Neural cell (in vitro differentiated cells): ENCODE measurements at regions not wholly inside any gene's neighbourhood (a gene's known extent, or its start where the extent isn't known, plus 50 kb on each side); places are given as distances from the start of the nearest gene placed in this dataset.

Source experiments
- H2AFZ ChIP-seq: fragments of 200-600, 300-800 bp; sonication (generic), shearing (Covaris generic); 2 replicates; pipeline ENCODE4 v1.6.0; 2014; ENCODE audit warnings: low read depth, mild to moderate bottlenecking, antibody characterized with exemption, low read length, moderate library complexity
- H3F3A ChIP-seq: fragments of 200-600 bp; shearing (Covaris generic); 2 replicates; pipeline ENCODE4 v1.6.1; 2016; ENCODE audit warnings: mild to moderate bottlenecking, moderate library complexity, mixed read lengths, antibody characterized with exemption, low read length; ENCODE audit not compliant: insufficient read depth, poor library complexity, severe bottlenecking
- H3K27ac ChIP-seq: fragments of 200-600, 300-800 bp; sonication (generic), shearing (Covaris generic); 2 replicates; pipeline ENCODE4 v1.5.1; 2014; ENCODE audit warnings: mild to moderate bottlenecking, low read length, moderate library complexity
- H3K27me3 ChIP-seq: fragments of 300-800, 200-600 bp; sonication (generic), shearing (Covaris generic); 2 replicates; pipeline ENCODE4 v1.6.0; 2014; ENCODE audit warnings: mild to moderate bottlenecking, low read depth, low read length, moderate library complexity; ENCODE audit not compliant: insufficient read depth
- H3K36me3 ChIP-seq: fragments of 300-800, 200-600 bp; sonication (generic), shearing (Covaris generic); 2 replicates; pipeline ENCODE4 v1.5.1; 2014; ENCODE audit warnings: mild to moderate bottlenecking, antibody characterized with exemption, low read length, moderate library complexity; ENCODE audit not compliant: insufficient read depth
- H3K4me2 ChIP-seq: fragments of 300-800, 200-600 bp; sonication (generic), shearing (Covaris generic); 2 replicates; pipeline ENCODE4 v1.6.0; 2014; ENCODE audit warnings: mild to moderate bottlenecking, low read length
- H3K4me3 ChIP-seq: fragments of 300-800, 200-600 bp; sonication (generic), shearing (Covaris generic); 2 replicates; pipeline ENCODE4 v1.5.1; 2014; ENCODE audit warnings: mild to moderate bottlenecking, low read length, moderate library complexity
- H3K79me2 ChIP-seq: fragments of 200-600 bp; shearing (Covaris generic); replicated peaks from 2 replicates; pipeline ENCODE4 v1.6.0; 2014; ENCODE audit warnings: mild to moderate bottlenecking, low read length, moderate library complexity; ENCODE audit not compliant: insufficient read depth
- H3K9ac ChIP-seq: fragments of 300-800, 200-600 bp; sonication (generic), shearing (Covaris generic); 2 replicates; pipeline ENCODE4 v1.6.1; 2016; ENCODE audit warnings: mild to moderate bottlenecking, low read length, mixed read lengths
- H3K9me2 ChIP-seq: fragments of 200-600 bp; shearing (Covaris generic); 2 replicates; pipeline ENCODE4 v1.6.1; 2016; ENCODE audit warnings: mild to moderate bottlenecking, low read length, mixed read lengths; ENCODE audit not compliant: insufficient read depth
- H3K9me3 ChIP-seq: fragments of 200-600, 300-800 bp; sonication (generic), shearing (Covaris generic); 2 replicates; pipeline ENCODE4 v1.6.1; 2016; ENCODE audit warnings: mild to moderate bottlenecking, mixed run types, low read length, moderate library complexity, mixed read lengths
- H4K20me1 ChIP-seq: fragments of 200-600 bp; shearing (Covaris generic); 2 replicates; pipeline ENCODE4 v1.6.1; 2016; ENCODE audit warnings: mild to moderate bottlenecking, mixed run types; ENCODE audit not compliant: insufficient read depth
- EP300 ChIP-seq: fragments of 450-650 bp; conservative IDR thresholded peaks from 2 replicates; pipeline ENCODE4 v1.6.1; 2014; ENCODE audit warnings: antibody characterized with exemption, mild to moderate bottlenecking, moderate library complexity; ENCODE audit not compliant: poor library complexity, severe bottlenecking
- EZH2 ChIP-seq: fragments of 200-600, 300-800 bp; shearing (Covaris generic), sonication (generic); IDR thresholded peaks from 2 replicates; pipeline ENCODE4 v1.6.1; 2014; ENCODE audit warnings: antibody characterized with exemption, low read length, borderline replicate concordance, mild to moderate bottlenecking; ENCODE audit not compliant: insufficient read depth, poor library complexity, severe bottlenecking
- MXI1 ChIP-seq: fragments of 450-650 bp; conservative IDR thresholded peaks from 2 replicates; pipeline ENCODE4 v1.6.1; 2014; ENCODE audit warnings: antibody characterized with exemption, mild to moderate bottlenecking; ENCODE audit not compliant: poor library complexity, severe bottlenecking
- POLR2AphosphoS5 ChIP-seq: IDR thresholded peaks from 2 replicates; pipeline ENCODE4 v1.6.1; 2012
- RAD21 ChIP-seq: fragments of 450-650 bp; conservative IDR thresholded peaks from 2 replicates; pipeline ENCODE4 v1.6.1; 2014; ENCODE audit warnings: antibody characterized with exemption, mild to moderate bottlenecking, moderate library complexity
- SMC3 ChIP-seq: fragments of 450-650 bp; conservative IDR thresholded peaks from 2 replicates; pipeline ENCODE4 v1.6.1; 2014; ENCODE audit warnings: antibody characterized with exemption, mild to moderate bottlenecking, moderate library complexity; ENCODE audit not compliant: poor library complexity
- TAF1 ChIP-seq: IDR thresholded peaks from 2 replicates; pipeline ENCODE4 v1.6.1; 2012; ENCODE audit warnings: low read depth
- TF ChIP-seq, protein P1 (sequence below): fragments of 450-650 bp; IDR thresholded peaks from 2 replicates; pipeline ENCODE4 v1.5.1; 2014; ENCODE audit warnings: antibody characterized with exemption, mild to moderate bottlenecking, moderate library complexity; ENCODE audit not compliant: poor library complexity, severe bottlenecking
- TF ChIP-seq, protein P2 (sequence below): IDR thresholded peaks from 2 replicates; pipeline ENCODE4 v1.6.1; 2012; ENCODE audit warnings: borderline replicate concordance

DNA sequence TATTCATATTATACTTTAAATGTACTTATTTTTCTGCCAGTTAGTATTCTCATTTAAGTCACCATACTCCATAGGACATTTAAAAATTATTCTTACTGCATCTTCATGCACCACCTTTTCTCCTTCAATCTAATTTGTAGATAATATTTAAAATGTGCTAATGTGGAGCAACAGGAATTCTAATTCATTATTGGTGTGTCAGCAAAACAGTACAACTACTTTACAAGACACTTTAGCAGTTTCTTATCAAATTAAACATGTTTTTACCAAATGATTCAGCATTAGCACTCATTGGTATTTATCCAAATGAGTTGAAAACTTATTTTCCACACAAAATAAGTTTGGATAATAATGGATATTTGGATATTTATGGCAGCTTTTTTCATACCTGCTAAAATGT lies 1041.8 kb upstream of the ADGRB3 start:
- Histone ChIP-seq H3K27me3 (no peaks in the 10 kb centered on the region), H2AFZ (no peak overlapping the region), H3K36me3 (no peaks in the 10 kb centered on the region), H3K4me3 (no peak overlapping the region), H3K9me3 (no peaks in the 10 kb centered on the region), H4K20me1 (no peaks in the 10 kb centered on the region), H3F3A (no peaks in the 10 kb centered on the region), H3K27ac (no peak overlapping the region), H3K9ac (no peak overlapping the region), H3K4me2 (no peak overlapping the region), H3K79me2 (no peaks in the 10 kb centered on the region), H3K9me2 (no peaks in the 10 kb centered on the region)
- TF ChIP-seq SMC3 (no peak), MXI1 (no peak)
- TF ChIP-seq, protein P1, sequence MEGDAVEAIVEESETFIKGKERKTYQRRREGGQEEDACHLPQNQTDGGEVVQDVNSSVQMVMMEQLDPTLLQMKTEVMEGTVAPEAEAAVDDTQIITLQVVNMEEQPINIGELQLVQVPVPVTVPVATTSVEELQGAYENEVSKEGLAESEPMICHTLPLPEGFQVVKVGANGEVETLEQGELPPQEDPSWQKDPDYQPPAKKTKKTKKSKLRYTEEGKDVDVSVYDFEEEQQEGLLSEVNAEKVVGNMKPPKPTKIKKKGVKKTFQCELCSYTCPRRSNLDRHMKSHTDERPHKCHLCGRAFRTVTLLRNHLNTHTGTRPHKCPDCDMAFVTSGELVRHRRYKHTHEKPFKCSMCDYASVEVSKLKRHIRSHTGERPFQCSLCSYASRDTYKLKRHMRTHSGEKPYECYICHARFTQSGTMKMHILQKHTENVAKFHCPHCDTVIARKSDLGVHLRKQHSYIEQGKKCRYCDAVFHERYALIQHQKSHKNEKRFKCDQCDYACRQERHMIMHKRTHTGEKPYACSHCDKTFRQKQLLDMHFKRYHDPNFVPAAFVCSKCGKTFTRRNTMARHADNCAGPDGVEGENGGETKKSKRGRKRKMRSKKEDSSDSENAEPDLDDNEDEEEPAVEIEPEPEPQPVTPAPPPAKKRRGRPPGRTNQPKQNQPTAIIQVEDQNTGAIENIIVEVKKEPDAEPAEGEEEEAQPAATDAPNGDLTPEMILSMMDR: no peak

DNA sequence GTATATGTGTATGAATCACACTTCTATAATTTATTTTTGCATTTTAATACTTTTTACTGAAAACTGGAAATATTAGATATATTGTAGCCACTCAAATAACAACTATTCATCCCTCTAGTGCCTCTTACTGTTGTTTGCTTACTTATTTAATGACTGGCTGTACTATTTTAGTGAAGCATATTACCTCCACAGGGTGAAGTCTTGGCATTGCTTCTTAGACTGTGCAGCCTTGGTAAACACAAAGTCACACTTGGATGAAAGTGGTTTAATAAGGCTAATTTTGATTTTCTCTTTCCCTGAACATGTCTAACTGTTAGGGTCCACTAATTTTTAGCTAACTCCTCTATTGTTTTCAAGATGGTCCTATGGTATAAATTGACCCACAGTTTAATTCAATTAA lies 1043.2 kb upstream of the ADGRB3 start:
- Histone ChIP-seq H3K36me3 (no peaks in the 10 kb centered on the region), H3K4me2 (no peak overlapping the region), H3K79me2 (no peaks in the 10 kb centered on the region), H3K27ac (no peak overlapping the region), H3K9ac (no peak overlapping the region), H3K4me3 (no peak overlapping the region), H3F3A (no peaks in the 10 kb centered on the region), H4K20me1 (no peaks in the 10 kb centered on the region), H3K9me3 (no peaks in the 10 kb centered on the region), H3K27me3 (no peaks in the 10 kb centered on the region), H2AFZ (no peak overlapping the region), H3K9me2 (no peaks in the 10 kb centered on the region)
- no peak for TF ChIP-seq SMC3
- no peak for TF ChIP-seq EZH2
- TF ChIP-seq POLR2AphosphoS5: no peak
- no peak for TF ChIP-seq RAD21
- TF ChIP-seq, protein P2, sequence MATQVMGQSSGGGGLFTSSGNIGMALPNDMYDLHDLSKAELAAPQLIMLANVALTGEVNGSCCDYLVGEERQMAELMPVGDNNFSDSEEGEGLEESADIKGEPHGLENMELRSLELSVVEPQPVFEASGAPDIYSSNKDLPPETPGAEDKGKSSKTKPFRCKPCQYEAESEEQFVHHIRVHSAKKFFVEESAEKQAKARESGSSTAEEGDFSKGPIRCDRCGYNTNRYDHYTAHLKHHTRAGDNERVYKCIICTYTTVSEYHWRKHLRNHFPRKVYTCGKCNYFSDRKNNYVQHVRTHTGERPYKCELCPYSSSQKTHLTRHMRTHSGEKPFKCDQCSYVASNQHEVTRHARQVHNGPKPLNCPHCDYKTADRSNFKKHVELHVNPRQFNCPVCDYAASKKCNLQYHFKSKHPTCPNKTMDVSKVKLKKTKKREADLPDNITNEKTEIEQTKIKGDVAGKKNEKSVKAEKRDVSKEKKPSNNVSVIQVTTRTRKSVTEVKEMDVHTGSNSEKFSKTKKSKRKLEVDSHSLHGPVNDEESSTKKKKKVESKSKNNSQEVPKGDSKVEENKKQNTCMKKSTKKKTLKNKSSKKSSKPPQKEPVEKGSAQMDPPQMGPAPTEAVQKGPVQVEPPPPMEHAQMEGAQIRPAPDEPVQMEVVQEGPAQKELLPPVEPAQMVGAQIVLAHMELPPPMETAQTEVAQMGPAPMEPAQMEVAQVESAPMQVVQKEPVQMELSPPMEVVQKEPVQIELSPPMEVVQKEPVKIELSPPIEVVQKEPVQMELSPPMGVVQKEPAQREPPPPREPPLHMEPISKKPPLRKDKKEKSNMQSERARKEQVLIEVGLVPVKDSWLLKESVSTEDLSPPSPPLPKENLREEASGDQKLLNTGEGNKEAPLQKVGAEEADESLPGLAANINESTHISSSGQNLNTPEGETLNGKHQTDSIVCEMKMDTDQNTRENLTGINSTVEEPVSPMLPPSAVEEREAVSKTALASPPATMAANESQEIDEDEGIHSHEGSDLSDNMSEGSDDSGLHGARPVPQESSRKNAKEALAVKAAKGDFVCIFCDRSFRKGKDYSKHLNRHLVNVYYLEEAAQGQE: no peak
- TF ChIP-seq EP300: no peak
- TF ChIP-seq, protein P1: no peak
- no peak for TF ChIP-seq TAF1
- no peak for TF ChIP-seq MXI1
